ENCODE measurements at regions not wholly inside any gene's neighbourhood (a gene's known extent, or its start where the extent isn't known, plus 50 kb on each side); places are given as distances from the start of the nearest gene placed in this dataset.

DNA sequence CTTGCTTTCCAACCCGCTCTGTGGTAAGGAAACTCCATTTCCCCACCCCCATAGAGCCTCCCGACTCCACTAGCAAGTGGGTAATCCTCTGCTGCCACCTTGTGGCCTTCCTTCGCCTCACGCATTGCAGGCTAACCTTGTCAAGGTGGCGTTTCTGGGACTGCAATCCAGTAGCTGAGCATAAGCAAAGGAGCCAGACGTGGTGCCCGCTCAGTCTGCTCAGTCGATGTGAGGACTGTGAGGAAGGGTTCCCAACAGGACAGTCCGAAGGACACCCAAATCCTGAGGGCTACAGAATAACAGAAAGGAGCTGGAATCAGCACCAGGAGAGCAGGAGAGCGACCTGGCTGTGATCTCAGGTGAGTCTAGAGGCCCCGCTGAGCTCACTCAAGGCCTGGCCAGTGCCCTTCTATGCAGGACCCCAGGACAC lies 144.2 kb downstream of the SUCLG1 start:
- no peaks in the 10 kb centered on the region for H3F3A ChIP-seq (ENCODE audit: low read depth)
- no peak for TF ChIP-seq EZH2phosphoT487 (IDR thresholded peaks at IDR 0.05; ENCODE audit: borderline replicate concordance)
- TF ChIP-seq, protein P1, sequence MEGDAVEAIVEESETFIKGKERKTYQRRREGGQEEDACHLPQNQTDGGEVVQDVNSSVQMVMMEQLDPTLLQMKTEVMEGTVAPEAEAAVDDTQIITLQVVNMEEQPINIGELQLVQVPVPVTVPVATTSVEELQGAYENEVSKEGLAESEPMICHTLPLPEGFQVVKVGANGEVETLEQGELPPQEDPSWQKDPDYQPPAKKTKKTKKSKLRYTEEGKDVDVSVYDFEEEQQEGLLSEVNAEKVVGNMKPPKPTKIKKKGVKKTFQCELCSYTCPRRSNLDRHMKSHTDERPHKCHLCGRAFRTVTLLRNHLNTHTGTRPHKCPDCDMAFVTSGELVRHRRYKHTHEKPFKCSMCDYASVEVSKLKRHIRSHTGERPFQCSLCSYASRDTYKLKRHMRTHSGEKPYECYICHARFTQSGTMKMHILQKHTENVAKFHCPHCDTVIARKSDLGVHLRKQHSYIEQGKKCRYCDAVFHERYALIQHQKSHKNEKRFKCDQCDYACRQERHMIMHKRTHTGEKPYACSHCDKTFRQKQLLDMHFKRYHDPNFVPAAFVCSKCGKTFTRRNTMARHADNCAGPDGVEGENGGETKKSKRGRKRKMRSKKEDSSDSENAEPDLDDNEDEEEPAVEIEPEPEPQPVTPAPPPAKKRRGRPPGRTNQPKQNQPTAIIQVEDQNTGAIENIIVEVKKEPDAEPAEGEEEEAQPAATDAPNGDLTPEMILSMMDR (conservative IDR thresholded peaks at IDR 0.05; ENCODE audit: low read length): peak; percentile 97
- H3K27me3 ChIP-seq (ENCODE audit: insufficient read depth, low read length, poor library complexity, severe bottlenecking): no peaks in the 10 kb centered on the region
- H2AFZ ChIP-seq (ENCODE audit: low read length): peak overlapping the region; percentile 47; the same call in 1 of the 2 replicates
- no peaks in the 10 kb centered on the region for H3K9me2 ChIP-seq (replicated peaks; ENCODE audit: low read depth, low read length)
- H4K20me1 ChIP-seq (ENCODE audit: insufficient read depth, low read length, poor library complexity, severe bottlenecking): no peaks in the 10 kb centered on the region
- no peak overlapping the region for H3K4me3 ChIP-seq (ENCODE audit: low read length, poor library complexity, severe bottlenecking)
- H3K9ac ChIP-seq (ENCODE audit: low read depth, low read length, poor library complexity, severe bottlenecking): no peak overlapping the region
- H3K4me1 ChIP-seq (ENCODE audit: insufficient read depth, low read length, poor library complexity, severe bottlenecking): no peaks in the 10 kb centered on the region
- no peaks in the 10 kb centered on the region for H3K9me3 ChIP-seq (ENCODE audit: insufficient read depth, low read depth, low read length)
- H3K4me2 ChIP-seq (ENCODE audit: low read depth, low read length, poor library complexity, severe bottlenecking): no peak overlapping the region
- no peaks in the 10 kb centered on the region for H3K79me2 ChIP-seq (ENCODE audit: insufficient read depth, low read length)
- no peaks in the 10 kb centered on the region for H3K36me3 ChIP-seq (ENCODE audit: insufficient read depth, low read length)

DNA sequence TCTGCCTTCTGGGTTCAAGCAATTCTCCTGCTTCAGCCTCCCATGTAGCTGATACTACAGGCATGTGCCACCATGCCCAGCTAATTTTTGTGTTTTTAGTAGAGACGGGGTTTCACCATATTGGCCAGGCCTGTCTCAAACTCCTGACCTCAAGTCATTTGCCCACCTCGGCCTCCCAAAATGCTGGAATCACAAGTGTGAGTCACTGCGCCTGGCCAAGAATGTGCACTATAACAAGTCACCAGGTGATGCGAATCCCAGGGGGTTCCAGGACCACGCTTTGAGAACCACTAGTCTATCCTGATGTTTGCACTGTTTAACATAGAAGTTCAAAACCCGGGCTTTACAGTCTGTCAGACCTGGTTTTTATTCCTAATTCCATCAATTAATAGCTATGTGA lies 144.8 kb downstream of the SUCLG1 start:
- Histone ChIP-seq H3K9me2 (replicated peaks; ENCODE audit: low read depth, low read length) (no peaks in the 10 kb centered on the region), H3K4me2 (ENCODE audit: low read depth, low read length, poor library complexity, severe bottlenecking) (no peak overlapping the region), H4K20me1 (ENCODE audit: insufficient read depth, low read length, poor library complexity, severe bottlenecking) (no peaks in the 10 kb centered on the region), H3K79me2 (ENCODE audit: insufficient read depth, low read length) (no peaks in the 10 kb centered on the region), H3K4me1 (ENCODE audit: insufficient read depth, low read length, poor library complexity, severe bottlenecking) (no peaks in the 10 kb centered on the region), H2AFZ (ENCODE audit: low read length) (peak overlapping the region; percentile 47; the same call in 1 of the 2 replicates), H3K36me3 (ENCODE audit: insufficient read depth, low read length) (no peaks in the 10 kb centered on the region), H3K9ac (ENCODE audit: low read depth, low read length, poor library complexity, severe bottlenecking) (no peak overlapping the region), H3K27me3 (ENCODE audit: insufficient read depth, low read length, poor library complexity, severe bottlenecking) (no peaks in the 10 kb centered on the region), H3K4me3 (ENCODE audit: low read length, poor library complexity, severe bottlenecking) (no peak overlapping the region), H3K9me3 (ENCODE audit: insufficient read depth, low read depth, low read length) (no peaks in the 10 kb centered on the region), H3F3A (ENCODE audit: low read depth) (no peaks in the 10 kb centered on the region)
- TF ChIP-seq, protein P1 (conservative IDR thresholded peaks at IDR 0.05; ENCODE audit: low read length): no peak
- no peak for TF ChIP-seq EZH2phosphoT487 (IDR thresholded peaks at IDR 0.05; ENCODE audit: borderline replicate concordance)

DNA sequence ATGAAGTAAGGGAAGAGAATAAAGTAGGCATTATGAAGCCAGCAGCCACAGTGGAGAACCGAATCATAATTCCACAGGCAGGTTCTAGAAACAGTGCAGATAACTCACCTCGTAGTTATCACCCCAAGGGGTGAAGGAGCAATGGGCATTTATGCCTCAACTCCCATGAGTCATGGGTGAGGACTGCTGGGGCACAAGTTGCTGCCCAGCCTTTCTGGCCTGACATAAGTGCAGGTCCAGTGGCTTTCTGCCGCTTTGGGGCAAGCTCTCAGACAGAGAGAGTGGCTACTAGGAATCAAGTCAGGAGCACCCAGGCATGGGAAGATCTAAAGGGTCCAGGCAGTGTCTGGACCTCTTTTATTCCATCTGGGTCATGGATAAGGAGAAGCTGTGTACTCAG lies 149.8 kb downstream of the SUCLG1 start:
- Histone ChIP-seq H3K9me3 (ENCODE audit: insufficient read depth, low read depth, low read length) (no peaks in the 10 kb centered on the region), H3K27me3 (ENCODE audit: insufficient read depth, low read length, poor library complexity, severe bottlenecking) (no peaks in the 10 kb centered on the region)
- no peak for TF ChIP-seq EZH2phosphoT487 (IDR thresholded peaks at IDR 0.05; ENCODE audit: borderline replicate concordance)
- TF ChIP-seq, protein P1 (conservative IDR thresholded peaks at IDR 0.05; ENCODE audit: low read length): no peak

More for the DNA sequence above, 149.8 kb downstream of the SUCLG1 start:
- Histone ChIP-seq H2AFZ (ENCODE audit: low read length) (no peak overlapping the region), H3K9ac (ENCODE audit: low read depth, low read length, poor library complexity, severe bottlenecking) (no peak overlapping the region), H3F3A (ENCODE audit: low read depth) (no peaks in the 10 kb centered on the region), H3K9me2 (replicated peaks; ENCODE audit: low read depth, low read length) (no peaks in the 10 kb centered on the region), H3K4me1 (ENCODE audit: insufficient read depth, low read length, poor library complexity, severe bottlenecking) (no peaks in the 10 kb centered on the region), H4K20me1 (ENCODE audit: insufficient read depth, low read length, poor library complexity, severe bottlenecking) (no peaks in the 10 kb centered on the region), H3K4me3 (ENCODE audit: low read length, poor library complexity, severe bottlenecking) (no peak overlapping the region), H3K79me2 (ENCODE audit: insufficient read depth, low read length) (no peaks in the 10 kb centered on the region), H3K36me3 (ENCODE audit: insufficient read depth, low read length) (no peaks in the 10 kb centered on the region), H3K4me2 (ENCODE audit: low read depth, low read length, poor library complexity, severe bottlenecking) (no peak overlapping the region)

Data from Loucy (cell line).